ENCODE measurements at regions not wholly inside any gene's neighbourhood (a gene's known extent, or its start where the extent isn't known, plus 50 kb on each side); places are given as distances from the start of the nearest gene placed in this dataset.

GRCh38 chr7:41584746-41585145 lies 118.1 kb downstream of the INHBA start:
- Histone ChIP-seq H3K9me3 (no peaks in the 10 kb centered on the region; the same call in 1 of the 2 replicates), H3K27me3 (no peaks in the 10 kb centered on the region), H3K4me3 (ENCODE audit: low read depth, low read length) (no peak overlapping the region), H3K4me1 (no peaks in the 10 kb centered on the region), H3K36me3 (no peaks in the 10 kb centered on the region)
- TF ChIP-seq CTCF (IDR thresholded peaks at IDR 0.05; ENCODE audit: low read depth, low read length) = no peak
- no peak for DNase-seq

GRCh38 chr7:41582116-41582515 lies 120.8 kb downstream of the INHBA start:
- H3K27me3 ChIP-seq = no peaks in the 10 kb centered on the region
- no peaks in the 10 kb centered on the region for H3K36me3 ChIP-seq
- H3K9me3 ChIP-seq = no peaks in the 10 kb centered on the region; the same call in 1 of the 2 replicates
- no peak for TF ChIP-seq CTCF (IDR thresholded peaks at IDR 0.05; ENCODE audit: low read depth, low read length)
- no peak overlapping the region for H3K4me3 ChIP-seq (ENCODE audit: low read depth, low read length)
- no peaks in the 10 kb centered on the region for H3K4me1 ChIP-seq
- no peak for DNase-seq

DNA sequence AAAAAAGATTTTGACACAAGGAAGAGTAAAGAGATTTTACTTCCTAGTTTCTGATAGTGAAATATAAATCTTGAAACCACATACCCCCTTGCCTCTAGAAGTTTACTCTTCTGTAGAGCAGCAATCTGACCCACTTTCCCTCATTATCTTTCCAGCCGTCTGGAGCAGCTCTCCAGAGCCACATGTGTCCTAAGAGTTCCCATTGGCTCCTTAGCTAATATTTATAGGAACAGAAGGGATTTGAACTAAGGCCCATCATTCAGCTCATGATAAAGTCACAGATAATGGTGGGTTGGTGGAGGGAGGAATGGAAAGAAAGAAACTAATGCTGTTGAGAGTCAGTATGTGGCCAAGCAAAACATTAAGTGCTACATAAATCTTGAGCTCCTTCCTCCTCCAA lies 121.8 kb downstream of the INHBA start:
- no peak overlapping the region for H3K4me3 ChIP-seq (ENCODE audit: low read depth, low read length)
- H3K36me3 ChIP-seq = no peaks in the 10 kb centered on the region
- H3K27me3 ChIP-seq = no peaks in the 10 kb centered on the region
- no peak for TF ChIP-seq CTCF (IDR thresholded peaks at IDR 0.05; ENCODE audit: low read depth, low read length)
- H3K9me3 ChIP-seq = no peaks in the 10 kb centered on the region; the same call in 1 of the 2 replicates
- H3K4me1 ChIP-seq = no peaks in the 10 kb centered on the region
- DNase-seq = no peak

DNA sequence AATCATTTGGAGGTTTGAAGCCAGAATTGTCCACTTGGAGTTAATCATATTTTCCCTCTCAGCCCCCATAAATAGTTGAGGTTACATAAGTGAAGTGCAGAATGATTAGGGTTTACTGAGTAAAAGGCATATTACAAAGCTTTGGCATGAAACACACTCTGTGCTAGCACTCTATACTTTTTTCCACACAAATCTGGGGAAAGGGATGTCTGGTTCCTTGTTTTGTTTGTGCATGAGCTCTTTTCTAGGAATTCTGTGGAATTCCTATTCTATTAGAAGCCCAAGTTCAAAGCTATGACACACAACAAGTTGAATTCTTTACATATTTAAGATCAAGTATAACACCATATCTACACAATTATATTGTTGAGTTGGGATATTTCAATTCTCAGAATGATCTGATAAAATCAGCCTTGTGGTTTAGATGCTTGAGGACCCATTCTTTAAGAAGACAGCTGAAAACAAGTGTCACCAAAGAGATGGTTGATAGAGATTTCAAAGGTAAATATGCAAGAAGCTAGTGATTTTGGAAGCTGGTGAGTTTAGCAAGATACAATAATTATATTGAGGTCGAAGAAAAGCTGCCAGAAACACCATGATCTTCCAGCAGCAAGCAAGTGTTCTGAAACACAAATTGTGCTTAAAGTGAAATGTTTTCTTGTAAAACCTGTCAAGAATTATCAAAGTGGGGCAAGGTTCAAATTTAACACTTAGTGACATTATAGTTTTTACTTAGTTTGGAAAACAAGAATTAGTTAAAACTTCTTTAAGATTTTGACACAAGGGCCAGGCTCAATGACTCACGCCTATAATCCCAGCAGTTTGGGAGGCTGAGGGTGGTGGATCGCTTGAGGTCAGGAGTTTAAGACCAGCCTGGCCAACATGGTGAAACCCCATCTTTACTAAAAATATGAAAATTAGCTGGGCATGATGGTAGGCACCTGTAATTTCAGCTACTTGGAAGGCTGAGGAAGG lies 122.6 kb downstream of the INHBA start:
- Histone ChIP-seq H3K4me1 (no peaks in the 10 kb centered on the region), H3K36me3 (no peaks in the 10 kb centered on the region), H3K27me3 (no peaks in the 10 kb centered on the region), H3K4me3 (ENCODE audit: low read depth, low read length) (no peak overlapping the region), H3K9me3 (no peaks in the 10 kb centered on the region; the same call in 1 of the 2 replicates)
- no peak for DNase-seq
- no peak for TF ChIP-seq CTCF (IDR thresholded peaks at IDR 0.05; ENCODE audit: low read depth, low read length)

DNA sequence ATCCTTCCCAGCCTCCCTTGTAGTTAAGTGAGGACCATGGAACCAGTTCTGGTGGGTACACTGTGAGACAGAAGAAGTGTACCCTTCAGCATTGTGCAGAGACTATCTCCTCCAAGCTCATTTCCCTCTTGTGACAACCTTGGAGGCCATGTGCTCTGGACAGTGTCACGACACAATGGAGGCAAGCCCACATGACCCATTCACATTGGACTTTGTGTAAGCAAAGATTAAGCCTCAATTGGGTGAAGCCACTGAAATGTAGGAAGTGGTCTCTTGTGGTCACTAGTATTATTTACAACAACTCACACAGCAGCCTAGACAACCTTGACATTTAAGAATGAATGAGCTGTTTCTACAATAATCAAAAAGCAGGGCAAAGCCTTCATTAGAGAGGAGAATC lies 124.2 kb downstream of the INHBA start:
- H3K9me3 ChIP-seq = no peaks in the 10 kb centered on the region
- no peak for DNase-seq
- H3K4me3 ChIP-seq (ENCODE audit: low read depth, low read length) = no peak overlapping the region
- H3K4me1 ChIP-seq = no peaks in the 10 kb centered on the region
- no peaks in the 10 kb centered on the region for H3K27me3 ChIP-seq
- H3K36me3 ChIP-seq = no peaks in the 10 kb centered on the region
- TF ChIP-seq CTCF (IDR thresholded peaks at IDR 0.05; ENCODE audit: low read depth, low read length) = no peak

DNA sequence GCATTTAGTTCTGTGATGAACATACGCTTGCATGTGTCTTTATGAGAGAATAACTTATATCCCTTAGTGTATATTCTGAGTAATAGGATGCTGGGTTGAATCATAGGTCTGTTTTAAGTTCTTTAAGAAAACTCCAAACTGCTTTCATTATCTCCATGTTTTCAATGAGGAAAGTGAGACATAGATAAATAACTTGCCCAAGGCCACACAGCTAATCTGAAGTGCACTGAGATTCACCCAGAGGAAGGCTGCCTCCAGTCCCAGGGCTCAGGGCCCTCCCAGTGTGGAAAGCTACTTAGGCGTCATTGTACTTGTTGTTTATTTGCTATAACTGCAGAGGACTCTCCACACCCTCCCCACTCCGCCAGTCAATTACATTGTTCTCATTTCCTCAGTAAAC lies 126.7 kb downstream of the INHBA start:
- H3K4me1 ChIP-seq = no peaks in the 10 kb centered on the region
- no peaks in the 10 kb centered on the region for H3K36me3 ChIP-seq
- no peak for DNase-seq
- H3K9me3 ChIP-seq = no peaks in the 10 kb centered on the region
- no peak overlapping the region for H3K4me3 ChIP-seq (ENCODE audit: low read depth, low read length)
- no peak for TF ChIP-seq CTCF (IDR thresholded peaks at IDR 0.05; ENCODE audit: low read depth, low read length)
- H3K27me3 ChIP-seq = no peaks in the 10 kb centered on the region
